K562 (cell line): ENCODE measurements at regions not wholly inside any gene's neighbourhood (a gene's known extent, or its start where the extent isn't known, plus 50 kb on each side); places are given as distances from the start of the nearest gene placed in this dataset.

Source experiments
- ELF4 ChIP-seq: fragments of 450-650 bp; formaldehyde crosslinking; IDR thresholded peaks from 2 replicates; pipeline ENCODE4 v1.4.0; 2022; ENCODE audit warnings: missing genetic modification characterization
- JUN ChIP-seq, 2 experiments: sonication (generic) in 1 of 2; formaldehyde crosslinking in 1 of 2; IDR thresholded peaks; 2 replicates each; pipeline versions ENCODE4 v1.6.1 to v1.8.0; 2012 to 2022; ENCODE audit warnings: borderline replicate concordance in 2 of 2, mild to moderate bottlenecking in 2 of 2, improper control_type of control experiment in 1 of 2, low read depth in 1 of 2, low read length in 1 of 2, missing genetic modification reagents in 1 of 2
- MXI1 ChIP-seq: IDR thresholded peaks from 2 replicates; pipeline ENCODE4 v1.6.1; 2011; ENCODE audit warnings: low read depth, mild to moderate bottlenecking, improper control_type of control experiment, low read length
- PCBP1 ChIP-seq: fragments of 200-400 bp; formaldehyde crosslinking; IDR thresholded peaks from 2 replicates; pipeline ENCODE4 v1.6.1; 2018; ENCODE audit warnings: mild to moderate bottlenecking, low read depth, low read length; ENCODE audit not compliant: poor library complexity, severe bottlenecking
- PML ChIP-seq: IDR thresholded peaks from 2 replicates; pipeline ENCODE4 v1.6.1; 2012; ENCODE audit warnings: low read length, inconsistent platforms
- POLR2AphosphoS5 ChIP-seq: IDR thresholded peaks from 2 replicates; pipeline ENCODE4 v1.6.1; 2011; ENCODE audit warnings: mild to moderate bottlenecking, low read depth, low read length, moderate library complexity; ENCODE audit not compliant: control insufficient read depth, insufficient read depth
- RAD21 ChIP-seq, 2 experiments: fragments of 250-450 bp in 1 of 2; fragments of 450-650 bp in 1 of 2; sonication (Bioruptor Pico) in 1 of 2; formaldehyde crosslinking in 1 of 2; IDR thresholded peaks in 1 of 2; conservative IDR thresholded peaks in 1 of 2; 2 replicates each; pipeline versions ENCODE4 v1.4.0 to v1.8.0; 2020 to 2022; ENCODE audit warnings: mild to moderate bottlenecking in 2 of 2, moderate library complexity in 1 of 2
- RFX1 ChIP-seq: fragments of 450-650 bp; IDR thresholded peaks from 2 replicates; pipeline ENCODE4 v1.6.1; 2016; ENCODE audit warnings: mild to moderate bottlenecking, moderate library complexity
- SIN3A ChIP-seq, 2 experiments: fragments of 150-350 bp in 1 of 2; IDR thresholded peaks; 2 replicates each; pipeline ENCODE4 v1.6.1; 2011 to 2016; ENCODE audit warnings: borderline replicate concordance in 2 of 2, low read depth in 2 of 2, low read length in 2 of 2, mild to moderate bottlenecking in 2 of 2, moderate library complexity in 2 of 2; ENCODE audit not compliant: control insufficient read depth in 1 of 2
- TEAD1 ChIP-seq, 2 experiments: fragments of 450-650 bp in 1 of 2; sonication (generic) in 1 of 2; formaldehyde crosslinking; IDR thresholded peaks; 2 replicates each; pipeline versions ENCODE4 v1.4.0 to v1.8.0; 2020 to 2022; ENCODE audit warnings: mild to moderate bottlenecking in 2 of 2, missing genetic modification reagents in 1 of 2
- ZBTB17 ChIP-seq: fragments of 450-650 bp; formaldehyde crosslinking; IDR thresholded peaks from 2 replicates; pipeline ENCODE4 v1.4.0; 2020; ENCODE audit warnings: mild to moderate bottlenecking
- TF ChIP-seq, protein P1 (sequence below), 3 experiments: IDR thresholded peaks in 2 of 3; conservative IDR thresholded peaks in 1 of 3; 2 replicates each; pipeline ENCODE4 v1.5.1; 2011 to 2012; ENCODE audit warnings: low read length in 3 of 3, mild to moderate bottlenecking in 3 of 3, control low read depth in 2 of 3, improper control_type of control experiment in 1 of 3, inconsistent platforms in 1 of 3, low read depth in 1 of 3, mixed read lengths in 1 of 3, moderate library complexity in 1 of 3; ENCODE audit not compliant: insufficient read depth in 2 of 3

DNA sequence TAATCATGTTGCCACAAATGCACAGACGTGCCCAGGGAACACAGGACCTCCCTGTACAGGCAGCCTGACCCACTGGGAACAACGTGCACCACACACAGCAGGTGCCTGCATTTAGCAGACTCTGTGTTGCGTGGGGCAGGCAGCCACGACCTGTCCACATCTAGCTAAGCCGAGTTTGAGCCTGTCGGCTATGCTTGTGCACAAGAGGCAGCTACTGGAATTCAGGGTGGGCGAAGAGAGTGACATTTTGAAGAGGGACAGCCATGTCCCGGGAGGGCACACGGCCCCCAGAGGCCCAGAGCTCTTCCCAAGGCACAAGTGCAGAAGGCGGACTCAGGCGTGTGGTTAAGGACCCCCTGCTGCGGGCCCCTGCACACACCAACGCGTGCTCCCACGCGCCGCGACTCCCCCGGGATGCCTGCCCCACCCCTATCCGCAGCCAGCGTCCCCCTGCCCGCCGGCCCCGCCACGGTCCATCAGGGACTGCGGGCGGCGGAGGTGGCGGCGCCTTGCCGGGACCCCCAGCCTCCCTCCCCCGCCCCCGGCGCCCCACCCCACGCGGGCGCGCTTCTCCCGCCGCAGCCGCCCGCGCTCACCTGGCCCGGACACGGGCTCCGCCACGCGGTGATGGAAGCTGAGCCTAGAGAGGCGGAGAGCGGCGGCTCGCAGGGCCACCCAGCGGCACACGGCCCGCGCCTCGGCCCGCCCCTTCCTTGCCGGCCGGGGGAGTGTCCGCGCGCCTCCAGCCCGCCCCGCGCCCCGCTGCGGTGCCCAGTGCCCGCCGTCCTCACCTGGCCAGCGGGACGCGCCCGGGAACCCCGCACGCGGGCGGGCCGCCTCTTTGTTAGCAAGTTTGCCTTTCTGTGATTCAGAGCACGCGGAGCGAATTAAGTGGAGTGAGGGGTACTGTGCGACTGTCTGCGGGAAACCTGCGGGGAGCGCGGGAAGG lies 125.3 kb upstream of the PRMT8 start:
- TF ChIP-seq RFX1 (no peak), TEAD1 (CRISPR knock-in tag; IDR thresholded peaks at IDR 0.05) (no peak), PML (no peak), RAD21 (CRISPR knock-in tag; conservative IDR thresholded peaks at IDR 0.05 in 1 of 2, IDR thresholded peaks at IDR 0.05 in 1 of 2) (no peak), SIN3A (IDR thresholded peaks at IDR 0.05; ENCODE audit: borderline replicate concordance in 2 of 2, control insufficient read depth in 1 of 2, low read depth in 2 of 2, low read length in 2 of 2) (no peak), MXI1 (no peak), POLR2AphosphoS5 (no peak), ZBTB17 (CRISPR knock-in tag) (no peak), PCBP1 (no peak), ELF4 (CRISPR knock-in tag) (no peak), JUN (IDR thresholded peaks at IDR 0.05; ENCODE audit: borderline replicate concordance, low read depth, low read length) (no peak), JUN (CRISPR knock-in tag; IDR thresholded peaks at IDR 0.05; ENCODE audit: borderline replicate concordance) (no peak)
- TF ChIP-seq, protein P1, sequence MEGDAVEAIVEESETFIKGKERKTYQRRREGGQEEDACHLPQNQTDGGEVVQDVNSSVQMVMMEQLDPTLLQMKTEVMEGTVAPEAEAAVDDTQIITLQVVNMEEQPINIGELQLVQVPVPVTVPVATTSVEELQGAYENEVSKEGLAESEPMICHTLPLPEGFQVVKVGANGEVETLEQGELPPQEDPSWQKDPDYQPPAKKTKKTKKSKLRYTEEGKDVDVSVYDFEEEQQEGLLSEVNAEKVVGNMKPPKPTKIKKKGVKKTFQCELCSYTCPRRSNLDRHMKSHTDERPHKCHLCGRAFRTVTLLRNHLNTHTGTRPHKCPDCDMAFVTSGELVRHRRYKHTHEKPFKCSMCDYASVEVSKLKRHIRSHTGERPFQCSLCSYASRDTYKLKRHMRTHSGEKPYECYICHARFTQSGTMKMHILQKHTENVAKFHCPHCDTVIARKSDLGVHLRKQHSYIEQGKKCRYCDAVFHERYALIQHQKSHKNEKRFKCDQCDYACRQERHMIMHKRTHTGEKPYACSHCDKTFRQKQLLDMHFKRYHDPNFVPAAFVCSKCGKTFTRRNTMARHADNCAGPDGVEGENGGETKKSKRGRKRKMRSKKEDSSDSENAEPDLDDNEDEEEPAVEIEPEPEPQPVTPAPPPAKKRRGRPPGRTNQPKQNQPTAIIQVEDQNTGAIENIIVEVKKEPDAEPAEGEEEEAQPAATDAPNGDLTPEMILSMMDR (IDR thresholded peaks at IDR 0.05 in 2 of 3, conservative IDR thresholded peaks at IDR 0.05 in 1 of 3; ENCODE audit: insufficient read depth in 2 of 3, low read depth in 1 of 3, low read length in 3 of 3), result no peak
